ENCODE measurements at regions not wholly inside any gene's neighbourhood (a gene's known extent, or its start where the extent isn't known, plus 50 kb on each side); places are given as distances from the start of the nearest gene placed in this dataset.

- no peak for DNase-seq (ENCODE audit: low read depth in 2 of 2)
- Histone ChIP-seq H3K27ac (ENCODE audit: insufficient read depth, low read length) (no peak overlapping the region), H3K4me1 (ENCODE audit: control insufficient read depth, extremely low read depth, insufficient read depth, low read length) (no peaks in the 10 kb centered on the region), H3K27me3 (ENCODE audit: control insufficient read depth, insufficient read depth, low read length) (no peaks in the 10 kb centered on the region), H3K36me3 (ENCODE audit: control insufficient read depth, insufficient read depth, low read length) (no peaks in the 10 kb centered on the region), H3K9me3 (ENCODE audit: control insufficient read depth, insufficient read depth, low read depth, low read length) (no peaks in the 10 kb centered on the region), H3K4me3 (replicated peaks in 1 of 4; ENCODE audit: control extremely low read depth in 1 of 4, insufficient read depth in 1 of 4, low read depth in 3 of 4, low read length in 4 of 4) (no peak overlapping the region), H4K20me1 (ENCODE audit: control insufficient read depth, extremely low read depth, insufficient read depth, low read length) (no peaks in the 10 kb centered on the region), H3K9ac (ENCODE audit: insufficient read depth, low read length) (no peak overlapping the region), H3K4me2 (ENCODE audit: extremely low read depth, insufficient read depth, low read length) (no peak overlapping the region), H3K79me2 (ENCODE audit: control insufficient read depth, insufficient read depth, low read length) (no peaks in the 10 kb centered on the region), H2AFZ (ENCODE audit: low read length) (no peak overlapping the region)
- TF ChIP-seq EZH2 (IDR thresholded peaks at IDR 0.05; ENCODE audit: low read length, missing control alignments) (no peak), CTCF (conservative IDR thresholded peaks at IDR 0.05 in 1 of 2, IDR thresholded peaks at IDR 0.05 in 1 of 2; ENCODE audit: low read depth in 1 of 2, low read length in 2 of 2) (no peak)
Observed at GRCh38 chr5:72006361-72006760, 100.9 kb upstream of the MAP1B start.

GRCh38 chr5:72007336-72008111 lies 99.8 kb upstream of the MAP1B start:
- DNase-seq (ENCODE audit: low read depth in 2 of 2) = no peak
- no peak overlapping the region for H3K4me2 ChIP-seq (ENCODE audit: extremely low read depth, insufficient read depth, low read length)
- H3K79me2 ChIP-seq (ENCODE audit: control insufficient read depth, insufficient read depth, low read length) = no peaks in the 10 kb centered on the region
- no peak overlapping the region for H3K27ac ChIP-seq (ENCODE audit: insufficient read depth, low read length)
- H3K4me1 ChIP-seq (ENCODE audit: control insufficient read depth, extremely low read depth, insufficient read depth, low read length) = no peaks in the 10 kb centered on the region
- H2AFZ ChIP-seq (ENCODE audit: low read length) = no peak overlapping the region
- no peak overlapping the region for H3K4me3 ChIP-seq (replicated peaks in 1 of 4; ENCODE audit: control extremely low read depth in 1 of 4, insufficient read depth in 1 of 4, low read depth in 3 of 4, low read length in 4 of 4)
- no peaks in the 10 kb centered on the region for H3K36me3 ChIP-seq (ENCODE audit: control insufficient read depth, insufficient read depth, low read length)
- TF ChIP-seq CTCF (conservative IDR thresholded peaks at IDR 0.05 in 1 of 2, IDR thresholded peaks at IDR 0.05 in 1 of 2; ENCODE audit: low read depth in 1 of 2, low read length in 2 of 2) (no peak), EZH2 (IDR thresholded peaks at IDR 0.05; ENCODE audit: low read length, missing control alignments) (no peak)
- H3K27me3 ChIP-seq (ENCODE audit: control insufficient read depth, insufficient read depth, low read length) = no peaks in the 10 kb centered on the region
- H4K20me1 ChIP-seq (ENCODE audit: control insufficient read depth, extremely low read depth, insufficient read depth, low read length) = no peaks in the 10 kb centered on the region
- no peaks in the 10 kb centered on the region for H3K9me3 ChIP-seq (ENCODE audit: control insufficient read depth, insufficient read depth, low read depth, low read length)
- H3K9ac ChIP-seq (ENCODE audit: insufficient read depth, low read length) = no peak overlapping the region

GRCh38 chr5:72009280-72009679 lies 98.0 kb upstream of the MAP1B start:
- H3K9ac ChIP-seq (ENCODE audit: insufficient read depth, low read length) = no peak overlapping the region
- H4K20me1 ChIP-seq (ENCODE audit: control insufficient read depth, extremely low read depth, insufficient read depth, low read length) = no peaks in the 10 kb centered on the region
- no peak overlapping the region for H2AFZ ChIP-seq (ENCODE audit: low read length)
- no peak overlapping the region for H3K4me2 ChIP-seq (ENCODE audit: extremely low read depth, insufficient read depth, low read length)
- H3K4me3 ChIP-seq (replicated peaks in 1 of 4; ENCODE audit: control extremely low read depth in 1 of 4, insufficient read depth in 1 of 4, low read depth in 3 of 4, low read length in 4 of 4) = no peak overlapping the region
- H3K79me2 ChIP-seq (ENCODE audit: control insufficient read depth, insufficient read depth, low read length) = no peaks in the 10 kb centered on the region
- no peak for DNase-seq (ENCODE audit: low read depth in 2 of 2)
- H3K27me3 ChIP-seq (ENCODE audit: control insufficient read depth, insufficient read depth, low read length) = no peaks in the 10 kb centered on the region
- no peaks in the 10 kb centered on the region for H3K9me3 ChIP-seq (ENCODE audit: control insufficient read depth, insufficient read depth, low read depth, low read length)
- no peak overlapping the region for H3K27ac ChIP-seq (ENCODE audit: insufficient read depth, low read length)
- no peaks in the 10 kb centered on the region for H3K4me1 ChIP-seq (ENCODE audit: control insufficient read depth, extremely low read depth, insufficient read depth, low read length)
- no peaks in the 10 kb centered on the region for H3K36me3 ChIP-seq (ENCODE audit: control insufficient read depth, insufficient read depth, low read length)
- no peak for TF ChIP-seq EZH2 (IDR thresholded peaks at IDR 0.05; ENCODE audit: low read length, missing control alignments)
- TF ChIP-seq CTCF (conservative IDR thresholded peaks at IDR 0.05 in 1 of 2, IDR thresholded peaks at IDR 0.05 in 1 of 2; ENCODE audit: low read depth in 1 of 2, low read length in 2 of 2) = no peak
